HEK293 (cell line): ENCODE measurements at regions not wholly inside any gene's neighbourhood (a gene's known extent, or its start where the extent isn't known, plus 50 kb on each side); places are given as distances from the start of the nearest gene placed in this dataset.

ENCODE experiments used
- CTCF ChIA-PET: fragments of 350-600 bp; formaldehyde crosslinking; extraction: SDS; loops from one replicate; lab custom pipeline; 2021; ENCODE audit warnings: antibody characterized with exemption; lab: Yijun Ruan, JAX
- POLR2A ChIA-PET: fragments of 300-600 bp; formaldehyde crosslinking; extraction: SDS; loops from one replicate; lab custom pipeline; 2020; ENCODE audit warnings: antibody characterized with exemption, inconsistent platforms; lab: Yijun Ruan, JAX
- H3K27ac ChIP-seq: fragments of 200-500 bp; sonication (Bioruptor generic); 2 replicates; pipeline ENCODE4 v1.5.1; 2014; ENCODE audit warnings: low read depth, low read length, control low read depth, inconsistent platforms; ENCODE audit errors: extremely low read depth
- H3K36me3 ChIP-seq, 2 experiments: fragments of 200-500 bp in 1 of 2; sonication (Bioruptor generic) in 1 of 2; 1 replicate in 1 of 2; 2 replicates in 1 of 2; pipeline ENCODE4 v1.5.1; 2014 to 2017; ENCODE audit warnings: inconsistent platforms in 2 of 2, low read length in 2 of 2; ENCODE audit not compliant: control insufficient read depth in 2 of 2, insufficient read depth in 1 of 2
- H3K4me1 ChIP-seq: fragments of 200-500 bp; sonication (Bioruptor generic); 2 replicates; pipeline ENCODE4 v1.5.1; 2014; ENCODE audit warnings: mild to moderate bottlenecking, low read length, inconsistent platforms; ENCODE audit not compliant: control insufficient read depth, insufficient read depth
- H3K4me3 ChIP-seq: 2 replicates; pipeline ENCODE4 v1.5.1; 2011; ENCODE audit warnings: low read depth, mild to moderate bottlenecking, control low read depth, low read length, moderate library complexity
- H3K9me3 ChIP-seq: fragments of 200-500 bp; sonication (Bioruptor generic); 2 replicates; pipeline ENCODE4 v1.5.1; 2014; ENCODE audit warnings: low read depth, low read length, inconsistent platforms; ENCODE audit not compliant: control insufficient read depth, insufficient read depth
- AEBP2 ChIP-seq: fragments of 450-650 bp; formaldehyde crosslinking; IDR thresholded peaks from 2 replicates; pipeline ENCODE4 v1.5.1; 2016; ENCODE audit warnings: missing biosample characterization, missing genetic modification characterization, borderline replicate concordance
- BCL11A ChIP-seq: fragments of 450-650 bp; formaldehyde crosslinking; IDR thresholded peaks from 2 replicates; pipeline ENCODE4 v1.5.1; 2016; ENCODE audit warnings: low read depth, missing biosample characterization, missing genetic modification characterization
- GLIS1 ChIP-seq: fragments of 450-650 bp; formaldehyde crosslinking; IDR thresholded peaks from 2 replicates; pipeline ENCODE4 v1.5.1; 2016; ENCODE audit warnings: missing biosample characterization, missing genetic modification characterization
- HOXC10 ChIP-seq: sonication (generic); formaldehyde crosslinking; IDR thresholded peaks from 2 replicates; pipeline ENCODE4 v1.8.1; 2023; ENCODE audit warnings: mild to moderate bottlenecking, missing genetic modification reagents
- KLF9 ChIP-seq: fragments of 450-650 bp; formaldehyde crosslinking; IDR thresholded peaks from 2 replicates; pipeline ENCODE4 v1.5.1; 2016; ENCODE audit warnings: missing biosample characterization, missing genetic modification characterization, low read depth
- OSR2 ChIP-seq: fragments of 450-650 bp; formaldehyde crosslinking; IDR thresholded peaks from 2 replicates; pipeline ENCODE4 v1.5.1; 2016; ENCODE audit warnings: missing biosample characterization, missing genetic modification characterization
- RBAK ChIP-seq: fragments of 450-650 bp; formaldehyde crosslinking; IDR thresholded peaks from 2 replicates; pipeline ENCODE4 v1.5.1; 2016; ENCODE audit warnings: missing biosample characterization, missing genetic modification characterization
- ZBTB6 ChIP-seq: fragments of 450-650 bp; formaldehyde crosslinking; IDR thresholded peaks from 2 replicates; pipeline ENCODE4 v1.5.1; 2017; ENCODE audit warnings: missing biosample characterization, missing genetic modification characterization
- ZIC2 ChIP-seq: fragments of 450-650 bp; formaldehyde crosslinking; IDR thresholded peaks from 2 replicates; pipeline ENCODE4 v1.5.1; 2016; ENCODE audit warnings: missing biosample characterization, missing genetic modification characterization
- ZNF2 ChIP-seq: fragments of 450-650 bp; formaldehyde crosslinking; IDR thresholded peaks from 2 replicates; pipeline ENCODE4 v1.5.1; 2016; ENCODE audit warnings: missing biosample characterization, missing genetic modification characterization
- ZNF211 ChIP-seq: fragments of 450-650 bp; formaldehyde crosslinking; IDR thresholded peaks from 2 replicates; pipeline ENCODE4 v1.5.1; 2016; ENCODE audit warnings: low read depth, missing biosample characterization, missing genetic modification characterization
- ZNF248 ChIP-seq: fragments of 450-650 bp; formaldehyde crosslinking; IDR thresholded peaks from 2 replicates; pipeline ENCODE4 v1.5.1; 2017; ENCODE audit warnings: missing biosample characterization, missing genetic modification characterization
- ZNF266 ChIP-seq: fragments of 450-650 bp; formaldehyde crosslinking; IDR thresholded peaks from 2 replicates; pipeline ENCODE4 v1.5.1; 2016; ENCODE audit warnings: missing biosample characterization, missing genetic modification characterization, low read depth
- ZNF350 ChIP-seq: fragments of 450-650 bp; formaldehyde crosslinking; IDR thresholded peaks from 2 replicates; pipeline ENCODE4 v1.5.0; 2017; ENCODE audit warnings: missing biosample characterization, mild to moderate bottlenecking, missing genetic modification characterization
- ZNF366 ChIP-seq: fragments of 450-650 bp; formaldehyde crosslinking; conservative IDR thresholded peaks from 2 replicates; pipeline ENCODE4 v1.5.1; 2016; ENCODE audit warnings: missing biosample characterization, missing genetic modification characterization
- ZNF398 ChIP-seq: fragments of 450-650 bp; formaldehyde crosslinking; IDR thresholded peaks from 2 replicates; pipeline ENCODE4 v1.5.1; 2017; ENCODE audit warnings: missing biosample characterization, missing genetic modification characterization
- ZNF449 ChIP-seq: fragments of 450-650 bp; formaldehyde crosslinking; IDR thresholded peaks from 2 replicates; pipeline ENCODE4 v1.5.1; 2017; ENCODE audit warnings: missing biosample characterization, mild to moderate bottlenecking, missing genetic modification characterization, moderate library complexity
- ZNF561 ChIP-seq: fragments of 450-650 bp; IDR thresholded peaks from 2 replicates; pipeline ENCODE4 v1.5.1; 2018; ENCODE audit warnings: missing biosample characterization, missing genetic modification characterization, borderline replicate concordance
- ZNF658 ChIP-seq: fragments of 450-650 bp; formaldehyde crosslinking; IDR thresholded peaks from 2 replicates; pipeline ENCODE4; 2016; ENCODE audit warnings: missing biosample characterization, missing genetic modification characterization
- ZNF677 ChIP-seq: fragments of 450-650 bp; IDR thresholded peaks from 2 replicates; pipeline ENCODE4 v1.5.0; 2018; ENCODE audit warnings: missing biosample characterization, mild to moderate bottlenecking, missing genetic modification characterization, moderate library complexity
- ZNF837 ChIP-seq: fragments of 450-650 bp; formaldehyde crosslinking; IDR thresholded peaks from 2 replicates; pipeline ENCODE4 v1.5.1; 2016; ENCODE audit warnings: missing biosample characterization, missing genetic modification characterization

- no peak overlapping the region for H3K27ac ChIP-seq
- TF ChIP-seq ZNF211 (tag by site-specific recombination) = no peak
- TF ChIP-seq ZNF677 (tag by site-specific recombination) = no peak
- TF ChIP-seq ZNF350 (tag by site-specific recombination) = no peak
- no peak for TF ChIP-seq ZNF449
- TF ChIP-seq BCL11A (tag by site-specific recombination) = no peak
- no peak for TF ChIP-seq OSR2
- TF ChIP-seq AEBP2 = no peak
- TF ChIP-seq HOXC10 (CRISPR knock-in tag) = no peak
- no peak for TF ChIP-seq RBAK
- no peak for TF ChIP-seq ZNF2 (tag by site-specific recombination)
- TF ChIP-seq GLIS1 = no peak
- no peak for TF ChIP-seq ZNF398 (tag by site-specific recombination)
- no peak for TF ChIP-seq ZNF248
- TF ChIP-seq ZNF266 (tag by site-specific recombination) = no peak
- no peak for TF ChIP-seq ZNF561 (tag by site-specific recombination)
- TF ChIP-seq ZBTB6 (tag by site-specific recombination) = no peak
- no peak for TF ChIP-seq ZNF658 (tag by site-specific recombination)
- no peak for TF ChIP-seq ZIC2 (tag by site-specific recombination)
- no peaks in the 10 kb centered on the region for H3K36me3 ChIP-seq
- ChIA-PET POLR2A (no interaction called here), CTCF (interaction anchor here (0.9 kb wide), 1 partner anchor 76 kb away, joined by 5 read pairs; no protein-coding TSS in a partner anchor)
- H3K4me1 ChIP-seq = no peaks in the 10 kb centered on the region
- H3K4me3 ChIP-seq = no peak overlapping the region
- no peaks in the 10 kb centered on the region for H3K9me3 ChIP-seq
These were observed 92.5 kb upstream of the SLC13A1 start for GRCh38 chr7:123292227-123292626.

- CTCF ChIA-PET = interaction anchor here (0.5 kb wide), 1 partner anchor 19 kb away, joined by 5 read pairs; no protein-coding TSS in a partner anchor
- Histone ChIP-seq H3K9me3 (no peaks in the 10 kb centered on the region), H3K36me3 (no peaks in the 10 kb centered on the region), H3K27ac (no peak overlapping the region), H3K4me1 (no peaks in the 10 kb centered on the region)
- POLR2A ChIA-PET = no interaction called here
- no peak for TF ChIP-seq KLF9 (tag by site-specific recombination)
- no peak for TF ChIP-seq ZNF366 (tag by site-specific recombination)
- TF ChIP-seq ZNF837 (tag by site-specific recombination) = no peak
- TF ChIP-seq, all 188 proteins: peak for 0
- no peak overlapping the region for H3K4me3 ChIP-seq
These were observed 89.4 kb upstream of the SLC13A1 start for GRCh38 chr7:123289200-123289599.
